SK-N-MC (cell line): ENCODE measurements at regions not wholly inside any gene's neighbourhood (a gene's known extent, or its start where the extent isn't known, plus 50 kb on each side); places are given as distances from the start of the nearest gene placed in this dataset.

Source experiments
- EZH2 ChIP-seq: fragments of 200-600 bp; sonication (generic); IDR thresholded peaks from one replicate; pipeline ENCODE4 v1.6.1; 2017; ENCODE audit warnings: antibody characterized with exemption
- POLR2AphosphoS5 ChIP-seq: IDR thresholded peaks from 2 replicates; pipeline ENCODE4 v1.6.1; 2012; ENCODE audit warnings: mild to moderate bottlenecking, low read depth, low read length, borderline replicate concordance

- TF ChIP-seq EZH2 (no peak), POLR2AphosphoS5 (no peak)
Observed at GRCh38 chr6:67633058-67633457, 1002.0 kb upstream of the ADGRB3 start.
